H9 (cell line): ENCODE measurements at regions not wholly inside any gene's neighbourhood (a gene's known extent, or its start where the extent isn't known, plus 50 kb on each side); places are given as distances from the start of the nearest gene placed in this dataset.

Experiments used
- DNase-seq: peaks from one replicate; pipeline ENCODE4 v3.0.0-alpha.2; 2017
- H2AFZ ChIP-seq: one replicate; pipeline ENCODE4 v1.6.1; 2013; ENCODE audit warnings: mild to moderate bottlenecking, low read length, control low read depth, moderate library complexity
- H2AK5ac ChIP-seq: 2 replicates; pipeline ENCODE4 v1.6.1; 2013; ENCODE audit warnings: low read length, control low read depth, mixed read lengths; ENCODE audit not compliant: insufficient read length
- H2BK120ac ChIP-seq: one replicate; pipeline ENCODE4 v1.6.1; 2013; ENCODE audit warnings: low read depth, mild to moderate bottlenecking, low read length, control low read depth, inconsistent platforms; ENCODE audit not compliant: poor library complexity, severe bottlenecking
- H2BK12ac ChIP-seq: 2 replicates; pipeline ENCODE4 v1.6.1; 2013; ENCODE audit warnings: low read length, control low read depth, mixed read lengths, low read depth; ENCODE audit not compliant: insufficient read length
- H2BK15ac ChIP-seq: 2 replicates; pipeline ENCODE4 v1.6.1; 2013; ENCODE audit warnings: low read depth, low read length, control low read depth
- H2BK20ac ChIP-seq: one replicate; pipeline ENCODE4 v1.6.1; 2013; ENCODE audit warnings: low read depth, mild to moderate bottlenecking, low read length, control low read depth, inconsistent platforms; ENCODE audit not compliant: poor library complexity, severe bottlenecking
- H2BK5ac ChIP-seq: 2 replicates; pipeline ENCODE4 v1.6.1; 2013; ENCODE audit warnings: low read length, control low read depth, mixed read lengths; ENCODE audit not compliant: insufficient read length
- H3K14ac ChIP-seq: 2 replicates; pipeline ENCODE4 v1.6.1; 2013; ENCODE audit warnings: low read length, control low read depth; ENCODE audit not compliant: insufficient read depth
- H3K18ac ChIP-seq: 2 replicates; pipeline ENCODE4 v1.6.1; 2013; ENCODE audit warnings: low read depth, mild to moderate bottlenecking, mixed read lengths, low read length, control low read depth; ENCODE audit not compliant: insufficient read length
- H3K23ac ChIP-seq: 2 replicates; pipeline ENCODE4 v1.6.1; 2013; ENCODE audit warnings: low read length, control low read depth, mixed read lengths, low read depth; ENCODE audit not compliant: insufficient read length
- H3K23me2 ChIP-seq: 2 replicates; pipeline ENCODE4 v1.6.1; 2013; ENCODE audit warnings: low read depth, mild to moderate bottlenecking, mixed read lengths, low read length, control low read depth; ENCODE audit not compliant: insufficient read length, poor library complexity, severe bottlenecking
- H3K27ac ChIP-seq: 2 replicates; pipeline ENCODE4 v1.5.1; 2013; ENCODE audit warnings: low read length, control low read depth, mixed read lengths, low read depth; ENCODE audit not compliant: insufficient read length
- H3K27me3 ChIP-seq: 2 replicates; pipeline ENCODE4 v1.6.1; 2013; ENCODE audit warnings: low read length, control low read depth, inconsistent platforms; ENCODE audit not compliant: insufficient read depth
- H3K4ac ChIP-seq: 2 replicates; pipeline ENCODE4 v1.6.1; 2013; ENCODE audit warnings: low read depth, mild to moderate bottlenecking, control low read depth, inconsistent platforms, low read length, moderate library complexity
- H3K4me1 ChIP-seq: 2 replicates; pipeline ENCODE4 v1.6.1; 2013; ENCODE audit warnings: low read length, control low read depth, inconsistent platforms; ENCODE audit not compliant: insufficient read depth
- H3K4me2 ChIP-seq: 2 replicates; pipeline ENCODE4 v1.6.1; 2013; ENCODE audit warnings: low read length, control low read depth, mixed read lengths; ENCODE audit not compliant: insufficient read length, insufficient read depth
- H3K56ac ChIP-seq: 2 replicates; pipeline ENCODE4 v1.6.1; 2013; ENCODE audit warnings: low read depth, mild to moderate bottlenecking, mixed read lengths, low read length, control low read depth; ENCODE audit not compliant: insufficient read length
- H3K79me1 ChIP-seq: 2 replicates; pipeline ENCODE4 v1.6.1; 2013; ENCODE audit warnings: low read depth, mild to moderate bottlenecking, moderate library complexity, low read length, control low read depth, inconsistent platforms; ENCODE audit not compliant: insufficient read depth, poor library complexity, severe bottlenecking
- H3K79me2 ChIP-seq: 2 replicates; pipeline ENCODE4 v1.6.1; 2013; ENCODE audit warnings: low read length, control low read depth, inconsistent platforms; ENCODE audit not compliant: insufficient read depth
- H3K9ac ChIP-seq: 2 replicates; pipeline ENCODE4 v1.6.1; 2013; ENCODE audit warnings: low read length, control low read depth, mixed read lengths; ENCODE audit not compliant: insufficient read length; ENCODE audit errors: extremely low read depth
- H3K9me3 ChIP-seq: one replicate; pipeline ENCODE4 v1.6.1; 2013; ENCODE audit warnings: low read depth, low read length, inconsistent platforms; ENCODE audit not compliant: control insufficient read depth
- H3T11ph ChIP-seq: one replicate; pipeline ENCODE4 v1.6.1; 2013; ENCODE audit warnings: mild to moderate bottlenecking, low read length, control low read depth, inconsistent platforms
- H4K20me1 ChIP-seq: one replicate; pipeline ENCODE4 v1.6.1; 2013; ENCODE audit not compliant: control insufficient read depth, insufficient read length, insufficient read depth
- H4K5ac ChIP-seq: 2 replicates; pipeline ENCODE4 v1.6.1; 2013; ENCODE audit warnings: low read depth, mild to moderate bottlenecking, mixed read lengths, low read length, control low read depth; ENCODE audit not compliant: insufficient read length
- H4K8ac ChIP-seq: replicated peaks from 2 replicates; pipeline ENCODE4 v1.6.1; 2013; ENCODE audit warnings: low read length, control low read depth, mixed read lengths, low read depth; ENCODE audit not compliant: insufficient read length
- H4K91ac ChIP-seq: 2 replicates; pipeline ENCODE4 v1.6.1; 2013; ENCODE audit warnings: low read depth, mild to moderate bottlenecking, moderate library complexity, mixed read lengths, low read length, control low read depth; ENCODE audit not compliant: insufficient read length
- H3K27ac Mint-ChIP-seq, 3 experiments: 2 replicates in 2 of 3; 3 replicates in 1 of 3; pipeline ENCODE4 v1.8.0; 2020 to 2021; ENCODE audit warnings: mixed read lengths in 3 of 3, mild to moderate bottlenecking in 1 of 3, moderate library complexity in 1 of 3
- H3K27me3 Mint-ChIP-seq: 2 replicates; pipeline ENCODE4 v1.8.0; 2021; ENCODE audit warnings: low read depth, mild to moderate bottlenecking, moderate library complexity, mixed read lengths
- H3K36me3 Mint-ChIP-seq, 3 experiments: 2 replicates in 2 of 3; 3 replicates in 1 of 3; pipeline ENCODE4 v1.8.0; 2020 to 2021; ENCODE audit warnings: low read depth in 3 of 3, mixed read lengths in 3 of 3; ENCODE audit not compliant: insufficient read depth in 1 of 3
- H3K4me1 Mint-ChIP-seq, 2 experiments: 2 replicates each; pipeline ENCODE4 v1.8.0; 2020; ENCODE audit warnings: mixed read lengths in 2 of 2
- H3K4me3 Mint-ChIP-seq, 2 experiments: 2 replicates in 1 of 2; 3 replicates in 1 of 2; pipeline ENCODE4 v1.8.0; 2020 to 2021; ENCODE audit warnings: mild to moderate bottlenecking in 2 of 2, mixed read lengths in 2 of 2, moderate library complexity in 1 of 2
- H3K9me3 Mint-ChIP-seq, 2 experiments: 2 replicates in 1 of 2; 3 replicates in 1 of 2; pipeline ENCODE4 v1.8.0; 2020; ENCODE audit warnings: mild to moderate bottlenecking in 2 of 2, mixed read lengths in 2 of 2, moderate library complexity in 1 of 2
- WGBS: extraction: QIAGEN DNeasy Blood & Tissue Kit; methylation state at CpG from one replicate; pipeline ENCODE4 v1.1.7; 2013; ENCODE audit warnings: missing lambda C conversion rate, low lambda C conversion rate, mixed read lengths; ENCODE audit not compliant: insufficient read length; ENCODE audit errors: extremely low coverage; 5-methylcytosine and 5-hydroxymethylcytosine counted together
- TF ChIP-seq, protein P1 (sequence below): fragments of 200-600 bp; sonication (generic); conservative IDR thresholded peaks from 3 replicates; pipeline ENCODE4 v1.8.0; 2021; ENCODE audit warnings: antibody characterized with exemption, mild to moderate bottlenecking

GRCh38 chr18:70698574-70698973, 409.7 kb downstream of the SOCS6 start:
- Histone ChIP-seq H3K4ac (no peak overlapping the region), H2BK15ac (no peak overlapping the region), H2BK5ac (no peak overlapping the region), H3K9me3 (no peaks in the 10 kb centered on the region), H4K20me1 (no peaks in the 10 kb centered on the region), H4K8ac (no peak overlapping the region), H2AFZ (no peak overlapping the region), H3T11ph (no peak overlapping the region), H3K79me2 (no peaks in the 10 kb centered on the region), H2AK5ac (no peak overlapping the region), H3K27me3 (no peaks in the 10 kb centered on the region), H3K79me1 (no peaks in the 10 kb centered on the region), H3K23me2 (no peaks in the 10 kb centered on the region), H2BK20ac (no peak overlapping the region), H4K5ac (no peak overlapping the region), H4K91ac (no peak overlapping the region), H2BK12ac (no peak overlapping the region), H3K18ac (no peak overlapping the region), H3K9ac (no peak overlapping the region), H3K23ac (no peak overlapping the region), H2BK120ac (no peak overlapping the region), H3K4me1 (no peaks in the 10 kb centered on the region), H3K14ac (no peak overlapping the region), H3K56ac (no peak overlapping the region), H3K27ac (no peak overlapping the region), H3K4me2 (no peak overlapping the region)
- no peak for DNase-seq
- TF ChIP-seq, protein P1, sequence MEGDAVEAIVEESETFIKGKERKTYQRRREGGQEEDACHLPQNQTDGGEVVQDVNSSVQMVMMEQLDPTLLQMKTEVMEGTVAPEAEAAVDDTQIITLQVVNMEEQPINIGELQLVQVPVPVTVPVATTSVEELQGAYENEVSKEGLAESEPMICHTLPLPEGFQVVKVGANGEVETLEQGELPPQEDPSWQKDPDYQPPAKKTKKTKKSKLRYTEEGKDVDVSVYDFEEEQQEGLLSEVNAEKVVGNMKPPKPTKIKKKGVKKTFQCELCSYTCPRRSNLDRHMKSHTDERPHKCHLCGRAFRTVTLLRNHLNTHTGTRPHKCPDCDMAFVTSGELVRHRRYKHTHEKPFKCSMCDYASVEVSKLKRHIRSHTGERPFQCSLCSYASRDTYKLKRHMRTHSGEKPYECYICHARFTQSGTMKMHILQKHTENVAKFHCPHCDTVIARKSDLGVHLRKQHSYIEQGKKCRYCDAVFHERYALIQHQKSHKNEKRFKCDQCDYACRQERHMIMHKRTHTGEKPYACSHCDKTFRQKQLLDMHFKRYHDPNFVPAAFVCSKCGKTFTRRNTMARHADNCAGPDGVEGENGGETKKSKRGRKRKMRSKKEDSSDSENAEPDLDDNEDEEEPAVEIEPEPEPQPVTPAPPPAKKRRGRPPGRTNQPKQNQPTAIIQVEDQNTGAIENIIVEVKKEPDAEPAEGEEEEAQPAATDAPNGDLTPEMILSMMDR, result no peak
- H3K27ac Mint-ChIP-seq, result no peak overlapping the region
- H3K4me3 Mint-ChIP-seq, result no peak overlapping the region
- H3K27me3 Mint-ChIP-seq, result no peaks in the 10 kb centered on the region
- H3K9me3 Mint-ChIP-seq, result peaks cover 0 to 4% of the 10 kb centered on the region in 2 experiments; a peak in 4 of 5 replicates
- H3K4me1 Mint-ChIP-seq, result peaks cover 3 to 5% of the 10 kb centered on the region in 2 experiments; a peak in 3 of 4 replicates
- H3K36me3 Mint-ChIP-seq, result peaks cover 0 to 4% (median 0%) of the 10 kb centered on the region in 3 experiments; a peak in 1 of 7 replicates
- no CpG with 5 or more reads among the region's 3 CpGs for WGBS
